Mesendoderm (in vitro differentiated cells): ENCODE measurements at regions not wholly inside any gene's neighbourhood (a gene's known extent, or its start where the extent isn't known, plus 50 kb on each side); places are given as distances from the start of the nearest gene placed in this dataset.

ENCODE experiments used
- DNase-seq: peaks from one replicate; pipeline ENCODE4 v3.0.0; 2013
- H2AK5ac ChIP-seq: 2 replicates; pipeline ENCODE4 v1.6.1; 2013; ENCODE audit warnings: low read length, inconsistent platforms
- H2BK120ac ChIP-seq: 2 replicates; pipeline ENCODE4 v1.6.1; 2013; ENCODE audit warnings: low read depth, mild to moderate bottlenecking, low read length, moderate library complexity, mixed read lengths
- H2BK15ac ChIP-seq: replicated peaks from 2 replicates; pipeline ENCODE4 v1.6.1; 2013; ENCODE audit warnings: low read depth, mild to moderate bottlenecking, moderate library complexity
- H2BK5ac ChIP-seq: 2 replicates; pipeline ENCODE4 v1.6.1; 2013; ENCODE audit warnings: low read length, inconsistent platforms
- H3K18ac ChIP-seq: 2 replicates; pipeline ENCODE4 v1.6.1; 2013; ENCODE audit warnings: mild to moderate bottlenecking, low read length, mixed read lengths
- H3K23ac ChIP-seq: one replicate; pipeline ENCODE4 v1.6.1; 2013; ENCODE audit warnings: low read length
- H3K27ac ChIP-seq: 2 replicates; pipeline ENCODE4 v1.5.1; 2013; ENCODE audit warnings: low read depth, mild to moderate bottlenecking, inconsistent platforms, low read length, moderate library complexity
- H3K27me3 ChIP-seq: 2 replicates; pipeline ENCODE4 v1.6.1; 2013; ENCODE audit warnings: low read length, control low read depth, mild to moderate bottlenecking, inconsistent platforms; ENCODE audit not compliant: insufficient read depth, poor library complexity
- H3K36me3 ChIP-seq: 2 replicates; pipeline ENCODE4 v1.6.1; 2013; ENCODE audit warnings: low read length, inconsistent platforms; ENCODE audit not compliant: control insufficient read depth, insufficient read depth
- H3K4ac ChIP-seq: one replicate; pipeline ENCODE4 v1.6.1; 2013; ENCODE audit warnings: low read depth, mild to moderate bottlenecking, low read length, moderate library complexity
- H3K4me1 ChIP-seq: 2 replicates; pipeline ENCODE4 v1.6.1; 2013; ENCODE audit warnings: low read depth, low read length, inconsistent platforms; ENCODE audit not compliant: control insufficient read depth
- H3K4me2 ChIP-seq: 2 replicates; pipeline ENCODE4 v1.6.1; 2013; ENCODE audit warnings: low read length
- H3K4me3 ChIP-seq: 2 replicates; pipeline ENCODE4 v1.5.1; 2013; ENCODE audit warnings: mild to moderate bottlenecking, low read length
- H3K56ac ChIP-seq: one replicate; pipeline ENCODE4 v1.6.1; 2013; ENCODE audit warnings: low read length
- H3K79me1 ChIP-seq: 2 replicates; pipeline ENCODE4 v1.6.1; 2013; ENCODE audit warnings: low read length, inconsistent platforms
- H3K79me2 ChIP-seq: 2 replicates; pipeline ENCODE4 v1.6.1; 2013; ENCODE audit warnings: mild to moderate bottlenecking, low read length; ENCODE audit not compliant: control insufficient read depth, insufficient read depth
- H3K9ac ChIP-seq: 2 replicates; pipeline ENCODE4 v1.6.1; 2013; ENCODE audit warnings: low read length, inconsistent platforms
- H4K5ac ChIP-seq: one replicate; pipeline ENCODE4 v1.6.1; 2013; ENCODE audit warnings: low read length
- H4K8ac ChIP-seq: one replicate; pipeline ENCODE4 v1.6.1; 2013; ENCODE audit warnings: low read depth, mild to moderate bottlenecking, control low read depth, low read length, moderate library complexity
- WGBS: extraction: QIAGEN DNeasy Blood & Tissue Kit; methylation state at CpG from one replicate; pipeline ENCODE4 v1.1.7; 2013; ENCODE audit warnings: low lambda C conversion rate, missing lambda C conversion rate; ENCODE audit not compliant: insufficient coverage; ENCODE audit errors: extremely low coverage; 5-methylcytosine and 5-hydroxymethylcytosine counted together

DNA sequence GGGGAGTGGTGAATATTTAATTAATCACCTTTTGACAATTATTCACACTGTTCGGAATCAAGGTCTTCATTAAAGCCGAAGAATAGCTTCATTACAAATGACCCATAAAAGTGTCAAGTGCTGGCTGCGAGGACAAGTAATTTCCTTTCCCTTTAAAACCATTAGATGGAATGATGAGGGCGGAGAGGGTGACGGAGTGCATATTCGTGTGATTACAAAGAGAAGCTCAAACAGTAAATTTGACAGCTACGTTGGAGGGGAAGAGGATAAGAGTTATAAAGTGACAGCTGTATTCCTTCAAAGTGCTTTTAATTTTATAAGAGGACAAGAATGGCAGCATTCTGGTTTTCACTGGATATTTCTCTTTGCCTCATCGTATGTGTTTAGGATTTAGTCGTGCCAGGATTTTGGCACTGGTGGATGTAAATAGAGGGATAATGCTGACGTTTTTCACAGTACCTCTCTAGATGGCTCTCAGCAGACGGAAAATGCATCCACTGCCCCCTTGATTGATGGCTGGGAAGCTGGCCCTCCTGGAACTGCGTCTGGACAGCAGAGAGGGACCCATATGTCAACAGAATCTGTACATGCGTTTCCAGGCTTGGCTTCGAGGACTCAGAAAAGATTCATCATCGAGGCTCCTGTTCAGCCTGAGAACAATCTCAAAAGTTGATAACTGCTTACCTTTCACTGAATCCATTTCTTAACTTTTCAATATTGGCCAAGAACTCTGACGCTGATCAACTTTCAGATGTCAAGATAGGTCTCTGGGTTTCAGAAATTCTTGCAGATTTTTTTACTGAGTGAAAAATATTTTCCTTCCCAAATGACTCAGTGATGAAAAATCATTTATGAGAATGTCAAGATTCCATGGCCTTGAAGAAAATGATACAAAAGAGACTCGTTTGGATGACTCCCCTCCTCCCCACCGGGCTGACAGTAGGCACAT, 50.4 kb upstream of the IRX2 start:
- Histone ChIP-seq H3K4me2 (no peak overlapping the region), H2BK15ac (no peak overlapping the region), H3K27ac (no peak overlapping the region), H3K9ac (no peak overlapping the region), H3K23ac (no peak overlapping the region), H3K27me3 (no peaks in the 10 kb centered on the region), H3K4ac (no peak overlapping the region), H3K56ac (no peak overlapping the region), H3K18ac (no peak overlapping the region), H4K8ac (no peak overlapping the region), H3K36me3 (no peaks in the 10 kb centered on the region), H2BK120ac (no peak overlapping the region), H3K79me1 (no peaks in the 10 kb centered on the region), H3K4me3 (no peak overlapping the region), H3K79me2 (no peaks in the 10 kb centered on the region), H3K4me1 (no peaks in the 10 kb centered on the region), H4K5ac (no peak overlapping the region), H2BK5ac (no peak overlapping the region), H2AK5ac (no peak overlapping the region)
- no peak for DNase-seq
- WGBS = no CpG with 5 or more reads among the region's 18 CpGs
